GM12892 (cell line): ENCODE measurements at regions not wholly inside any gene's neighbourhood (a gene's known extent, or its start where the extent isn't known, plus 50 kb on each side); places are given as distances from the start of the nearest gene placed in this dataset.
"Not testable (repeated sequence)": the region's sequence is repeated elsewhere in the genome, so short reads cannot be mapped to it uniquely, and the experiment has no call there.

Experiments
- POLR2A ChIP-seq: IDR thresholded peaks from 2 replicates; pipeline ENCODE4 v1.6.1; 2011; ENCODE audit warnings: low read depth, low read length, control low read depth
- TAF1 ChIP-seq: IDR thresholded peaks from 2 replicates; pipeline ENCODE4 v1.6.1; 2011; ENCODE audit warnings: low read depth, mild to moderate bottlenecking, control low read depth, low read length, borderline replicate concordance

DNA sequence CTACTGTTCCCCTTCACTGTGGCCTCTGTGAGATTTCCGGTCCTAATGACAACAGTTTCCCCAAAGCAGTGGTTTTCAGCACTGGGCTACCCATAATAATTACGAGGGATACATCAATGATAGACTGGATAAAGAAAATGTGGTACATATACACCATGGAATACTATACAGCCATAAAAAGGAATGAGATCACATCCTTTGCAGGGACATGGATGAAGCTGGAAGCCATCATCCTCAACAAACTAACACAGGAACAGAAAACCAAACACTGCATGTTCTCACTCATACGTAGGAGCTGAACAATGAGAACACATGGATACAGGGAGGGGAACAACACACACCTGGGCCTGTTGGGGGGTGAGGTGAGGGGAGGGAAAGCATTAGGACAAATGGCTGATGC lies 53.3 kb upstream of the NANOS1 start:
- TF ChIP-seq TAF1, POLR2A: not testable (repeated sequence)
